ENCODE measurements at regions not wholly inside any gene's neighbourhood (a gene's known extent, or its start where the extent isn't known, plus 50 kb on each side); places are given as distances from the start of the nearest gene placed in this dataset.

DNA sequence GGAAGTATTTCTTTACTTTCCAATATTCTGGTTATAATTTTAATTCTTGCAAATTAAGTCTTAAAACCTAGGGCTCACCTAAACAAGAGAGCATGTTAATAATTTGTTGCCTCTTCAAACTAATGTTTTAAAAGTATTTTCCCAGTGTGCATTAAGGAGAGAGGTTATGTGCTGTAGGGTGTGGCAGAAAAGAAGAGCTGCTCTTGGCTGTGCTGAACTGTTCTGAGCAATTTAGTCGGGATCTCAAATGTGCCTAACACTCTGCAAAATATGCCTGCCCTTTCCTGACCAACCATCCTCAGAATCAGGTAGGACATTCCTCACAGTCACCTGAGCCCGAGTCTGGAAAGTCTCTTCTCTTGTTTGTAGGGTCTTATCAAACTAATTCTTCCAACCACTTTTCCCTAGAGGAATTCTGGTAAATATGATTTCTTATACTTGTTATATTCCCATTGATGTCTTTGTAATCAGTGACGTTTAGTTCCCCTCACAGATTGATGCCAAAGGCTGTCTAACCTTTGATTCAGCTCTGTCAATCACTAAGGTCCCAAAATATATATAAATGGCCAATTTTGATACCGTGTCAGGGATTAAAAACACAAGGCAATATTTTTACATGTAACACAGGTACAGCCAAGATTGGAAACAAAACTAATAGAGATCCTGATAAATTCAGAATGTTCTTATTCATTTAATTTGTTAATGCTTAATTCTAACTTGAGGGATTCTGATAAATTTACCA lies 298.4 kb downstream of the ADGB start:
- 79 to 88% (median 84%) methylated on average over 4 of the region's 4 CpGs for WGBS, 5 donors
- TF ChIP-seq POLR2AphosphoS5 (IDR thresholded peaks at IDR 0.05) (no peak), POLR2A (IDR thresholded peaks at IDR 0.05) (no peak)
- TF ChIP-seq, protein P1, sequence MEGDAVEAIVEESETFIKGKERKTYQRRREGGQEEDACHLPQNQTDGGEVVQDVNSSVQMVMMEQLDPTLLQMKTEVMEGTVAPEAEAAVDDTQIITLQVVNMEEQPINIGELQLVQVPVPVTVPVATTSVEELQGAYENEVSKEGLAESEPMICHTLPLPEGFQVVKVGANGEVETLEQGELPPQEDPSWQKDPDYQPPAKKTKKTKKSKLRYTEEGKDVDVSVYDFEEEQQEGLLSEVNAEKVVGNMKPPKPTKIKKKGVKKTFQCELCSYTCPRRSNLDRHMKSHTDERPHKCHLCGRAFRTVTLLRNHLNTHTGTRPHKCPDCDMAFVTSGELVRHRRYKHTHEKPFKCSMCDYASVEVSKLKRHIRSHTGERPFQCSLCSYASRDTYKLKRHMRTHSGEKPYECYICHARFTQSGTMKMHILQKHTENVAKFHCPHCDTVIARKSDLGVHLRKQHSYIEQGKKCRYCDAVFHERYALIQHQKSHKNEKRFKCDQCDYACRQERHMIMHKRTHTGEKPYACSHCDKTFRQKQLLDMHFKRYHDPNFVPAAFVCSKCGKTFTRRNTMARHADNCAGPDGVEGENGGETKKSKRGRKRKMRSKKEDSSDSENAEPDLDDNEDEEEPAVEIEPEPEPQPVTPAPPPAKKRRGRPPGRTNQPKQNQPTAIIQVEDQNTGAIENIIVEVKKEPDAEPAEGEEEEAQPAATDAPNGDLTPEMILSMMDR (IDR thresholded peaks at IDR 0.05 in 8 of 11, conservative IDR thresholded peaks at IDR 0.05 in 3 of 11): no peak
- no peak overlapping the region for H3K4me3 ChIP-seq
- no peaks in the 10 kb centered on the region for H3K27me3 ChIP-seq (replicated peaks in 1 of 7)
- H3K27ac ChIP-seq: no peak overlapping the region
- H3K4me1 ChIP-seq: no peaks in the 10 kb centered on the region
- intact Hi-C loops (cut with DNase I; ENCODE audit: low total_unique reads): no loop called here
- no peak for DNase-seq
- H3K36me3 ChIP-seq: no peaks in the 10 kb centered on the region
- no peaks in the 10 kb centered on the region for H3K9me3 ChIP-seq

GRCh38 chr6:146898069-146898887 lies 299.5 kb downstream of the ADGB start:
- no peaks in the 10 kb centered on the region for H3K36me3 ChIP-seq
- TF ChIP-seq, protein P1 (IDR thresholded peaks at IDR 0.05 in 8 of 11, conservative IDR thresholded peaks at IDR 0.05 in 3 of 11): no peak
- TF ChIP-seq POLR2AphosphoS5 (IDR thresholded peaks at IDR 0.05) (no peak), POLR2A (IDR thresholded peaks at IDR 0.05) (no peak)
- H3K4me1 ChIP-seq: no peaks in the 10 kb centered on the region
- no peaks in the 10 kb centered on the region for H3K27me3 ChIP-seq (replicated peaks in 1 of 7)
- H3K4me3 ChIP-seq: no peak overlapping the region
- H3K27ac ChIP-seq: no peak overlapping the region
- H3K9me3 ChIP-seq: no peaks in the 10 kb centered on the region
- intact Hi-C loops (cut with DNase I; ENCODE audit: low total_unique reads): no loop called here
- WGBS, 5 donors: 57 to 70% (median 63%) methylated on average over 6 of the region's 6 CpGs
- no peak for DNase-seq

DNA sequence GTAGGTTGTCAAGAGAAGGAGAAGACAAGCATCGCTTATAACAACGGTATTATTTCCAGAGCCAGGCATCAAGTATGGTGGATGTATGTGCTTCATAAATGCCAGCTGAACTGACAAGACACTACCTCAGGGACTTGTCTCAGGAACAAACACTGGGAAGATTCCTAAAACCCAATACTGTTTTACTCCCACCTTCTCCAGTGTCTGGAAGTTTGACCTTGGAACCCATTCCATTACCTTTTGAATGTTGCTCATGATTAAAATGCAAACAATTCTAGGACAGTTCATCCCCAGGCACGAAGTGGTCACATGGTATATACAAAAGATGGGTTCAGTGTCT lies 300.1 kb downstream of the ADGB start:
- no peaks in the 10 kb centered on the region for H3K9me3 ChIP-seq
- TF ChIP-seq POLR2A (IDR thresholded peaks at IDR 0.05) (no peak), POLR2AphosphoS5 (IDR thresholded peaks at IDR 0.05) (no peak)
- TF ChIP-seq, protein P1 (IDR thresholded peaks at IDR 0.05 in 8 of 11, conservative IDR thresholded peaks at IDR 0.05 in 3 of 11): no peak
- WGBS, 5 donors: 83 to 95% (median 89%) methylated on average over 3 of the region's 3 CpGs
- no peaks in the 10 kb centered on the region for H3K36me3 ChIP-seq
- H3K4me1 ChIP-seq: no peaks in the 10 kb centered on the region
- intact Hi-C loops (cut with DNase I; ENCODE audit: low total_unique reads): no loop called here
- H3K27me3 ChIP-seq (replicated peaks in 1 of 7): no peaks in the 10 kb centered on the region
- H3K4me3 ChIP-seq: no peak overlapping the region
- no peak for DNase-seq
- H3K27ac ChIP-seq: no peak overlapping the region

All from spleen (tissue), 11 donors.